ENCODE measurements at regions not wholly inside any gene's neighbourhood (a gene's known extent, or its start where the extent isn't known, plus 50 kb on each side); places are given as distances from the start of the nearest gene placed in this dataset.

GRCh38 chr9:75389101-75389500 lies 300.8 kb downstream of the OSTF1 start:
- TF ChIP-seq CTCF (IDR thresholded peaks at IDR 0.05; ENCODE audit: extremely low read depth in 1 of 2, insufficient read depth in 1 of 2, low read depth in 1 of 2, low read length in 2 of 2) (no peak), POLR2A (IDR thresholded peaks at IDR 0.05; ENCODE audit: low read depth, low read length) (no peak), EZH2 (IDR thresholded peaks at IDR 0.05; ENCODE audit: borderline replicate concordance, low read depth, low read length, severe bottlenecking) (no peak), POLR2AphosphoS5 (IDR thresholded peaks at IDR 0.05; ENCODE audit: insufficient read depth, low read depth, low read length) (no peak), FOS (IDR thresholded peaks at IDR 0.05; ENCODE audit: borderline replicate concordance, insufficient read depth, low read length) (no peak), MYC (IDR thresholded peaks at IDR 0.05; ENCODE audit: low read depth, low read length) (no peak)
- TF ChIP-seq, protein P1, sequence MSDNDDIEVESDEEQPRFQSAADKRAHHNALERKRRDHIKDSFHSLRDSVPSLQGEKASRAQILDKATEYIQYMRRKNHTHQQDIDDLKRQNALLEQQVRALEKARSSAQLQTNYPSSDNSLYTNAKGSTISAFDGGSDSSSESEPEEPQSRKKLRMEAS (IDR thresholded peaks at IDR 0.05; ENCODE audit: insufficient read depth, insufficient read length), result no peak
